Suppressor macrophage treated with lipopolysaccharide for 1 hour (primary cell): ENCODE measurements at regions not wholly inside any gene's neighbourhood (a gene's known extent, or its start where the extent isn't known, plus 50 kb on each side); places are given as distances from the start of the nearest gene placed in this dataset.

Source experiments
- DNase-seq, 3 donors: peaks; one replicate each; pipeline ENCODE4 v3.0.0-alpha.2; 2020 to 2022

GRCh38 chr2:241924069-241924908 lies 54.8 kb downstream of the RTP5 start:
- DNase-seq: no peak

DNA sequence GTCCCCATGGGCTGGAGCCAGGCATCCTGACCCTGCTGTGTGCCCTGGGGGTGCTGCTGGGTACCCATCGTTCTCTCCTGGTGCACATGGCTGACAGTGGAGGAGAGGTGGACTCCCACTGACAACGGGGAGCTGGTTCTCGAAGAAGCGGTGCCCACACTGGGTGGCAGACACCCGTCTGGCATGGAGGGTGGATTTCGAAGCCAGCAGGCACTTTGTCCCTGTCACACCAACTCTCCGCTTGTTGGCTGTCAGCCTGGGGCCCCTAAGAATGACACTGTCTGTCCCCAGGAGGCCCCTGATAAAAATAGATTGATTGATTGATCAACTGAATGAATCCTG lies 55.4 kb downstream of the RTP5 start:
- DNase-seq: no peak

- DNase-seq: no peak
Measured at GRCh38 chr2:241925277-241925676, 55.7 kb downstream of the RTP5 start.

- no peak for DNase-seq
Measured at GRCh38 chr2:241925821-241926441, 56.4 kb downstream of the RTP5 start.

DNA sequence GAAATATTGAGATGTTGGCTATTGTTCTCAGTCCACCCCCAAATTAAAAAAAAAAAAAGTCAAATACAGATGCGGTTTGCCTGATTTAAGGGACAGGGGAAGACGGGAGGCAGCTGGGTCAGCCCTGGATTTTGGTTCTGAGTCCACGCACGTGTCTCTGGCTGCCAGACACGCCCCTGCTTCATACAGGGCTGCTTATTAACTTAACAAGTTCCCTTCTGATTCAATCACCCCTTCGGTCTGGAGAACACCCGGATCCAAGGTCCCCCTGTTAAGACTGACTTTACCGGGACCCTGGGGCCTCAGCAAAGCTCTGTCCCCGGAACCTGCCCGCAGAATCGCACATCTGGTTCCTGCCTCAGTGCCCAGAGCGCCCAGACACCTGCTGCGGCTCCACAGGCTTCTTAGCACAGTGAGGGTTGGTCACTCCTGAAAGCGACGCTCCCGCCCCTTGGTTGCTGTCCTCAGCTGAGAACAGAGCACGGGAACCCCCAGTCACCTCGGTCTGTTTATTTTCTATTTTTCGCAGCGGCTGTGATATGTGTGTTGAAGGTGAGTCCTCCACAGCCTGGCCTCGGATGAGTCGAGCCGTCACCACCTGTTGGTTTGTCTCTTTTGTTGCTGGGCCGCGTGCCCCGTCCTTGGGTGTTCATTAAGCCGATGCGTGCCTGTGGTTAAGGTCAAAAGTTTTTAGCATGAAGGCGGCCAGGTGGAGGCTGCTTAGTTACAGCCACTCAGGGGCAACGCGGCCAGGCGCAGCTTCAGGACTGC lies 57.2 kb downstream of the RTP5 start:
- no peak for DNase-seq

DNA sequence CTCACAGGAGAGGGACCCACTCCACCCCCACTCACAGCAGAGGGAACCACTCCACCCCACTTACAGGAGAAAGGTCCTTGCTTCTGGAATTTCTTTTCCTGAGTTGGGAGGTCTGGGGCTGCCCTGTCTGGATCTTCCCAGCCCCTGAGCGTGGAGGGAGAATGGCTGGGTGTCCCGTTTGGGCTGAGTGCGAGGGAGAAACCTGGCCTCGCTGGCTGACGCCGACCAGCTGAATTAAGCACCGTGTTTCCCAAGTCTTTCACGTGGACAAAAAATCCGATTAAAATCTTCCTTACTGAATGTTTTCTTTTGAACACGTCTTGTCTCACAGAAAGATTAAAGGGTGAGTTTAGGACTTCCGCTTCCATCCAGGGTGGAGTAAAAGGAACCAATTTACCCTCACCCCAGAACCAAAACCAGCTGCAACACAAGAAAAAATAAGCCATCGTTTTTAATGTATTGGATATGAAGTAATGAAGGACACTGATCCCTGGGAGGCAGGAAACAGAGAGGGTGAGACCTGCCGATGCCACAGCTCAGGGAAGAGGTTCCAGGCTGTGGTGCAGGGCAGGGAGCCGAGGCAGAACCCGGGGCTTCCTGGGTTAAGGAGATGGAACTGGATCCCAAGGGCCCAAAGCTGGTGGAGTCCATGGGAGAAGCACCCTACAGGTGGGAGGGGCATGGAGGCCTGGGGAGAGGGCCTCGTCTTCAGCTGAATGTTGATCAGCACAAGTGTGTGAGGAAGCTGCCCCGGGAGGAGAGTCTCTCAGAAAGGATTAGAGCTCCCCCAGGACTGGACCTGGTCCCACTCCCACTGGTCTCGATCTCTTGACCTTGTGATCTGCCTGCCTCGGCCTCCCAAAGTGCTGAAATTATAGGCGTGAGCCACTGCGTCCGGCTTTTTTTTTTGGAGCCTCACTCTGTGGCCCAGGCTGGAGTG lies 60.3 kb downstream of the RTP5 start:
- no peak for DNase-seq

GRCh38 chr2:241931084-241931975 lies 61.8 kb downstream of the RTP5 start:
- no peak for DNase-seq

DNA sequence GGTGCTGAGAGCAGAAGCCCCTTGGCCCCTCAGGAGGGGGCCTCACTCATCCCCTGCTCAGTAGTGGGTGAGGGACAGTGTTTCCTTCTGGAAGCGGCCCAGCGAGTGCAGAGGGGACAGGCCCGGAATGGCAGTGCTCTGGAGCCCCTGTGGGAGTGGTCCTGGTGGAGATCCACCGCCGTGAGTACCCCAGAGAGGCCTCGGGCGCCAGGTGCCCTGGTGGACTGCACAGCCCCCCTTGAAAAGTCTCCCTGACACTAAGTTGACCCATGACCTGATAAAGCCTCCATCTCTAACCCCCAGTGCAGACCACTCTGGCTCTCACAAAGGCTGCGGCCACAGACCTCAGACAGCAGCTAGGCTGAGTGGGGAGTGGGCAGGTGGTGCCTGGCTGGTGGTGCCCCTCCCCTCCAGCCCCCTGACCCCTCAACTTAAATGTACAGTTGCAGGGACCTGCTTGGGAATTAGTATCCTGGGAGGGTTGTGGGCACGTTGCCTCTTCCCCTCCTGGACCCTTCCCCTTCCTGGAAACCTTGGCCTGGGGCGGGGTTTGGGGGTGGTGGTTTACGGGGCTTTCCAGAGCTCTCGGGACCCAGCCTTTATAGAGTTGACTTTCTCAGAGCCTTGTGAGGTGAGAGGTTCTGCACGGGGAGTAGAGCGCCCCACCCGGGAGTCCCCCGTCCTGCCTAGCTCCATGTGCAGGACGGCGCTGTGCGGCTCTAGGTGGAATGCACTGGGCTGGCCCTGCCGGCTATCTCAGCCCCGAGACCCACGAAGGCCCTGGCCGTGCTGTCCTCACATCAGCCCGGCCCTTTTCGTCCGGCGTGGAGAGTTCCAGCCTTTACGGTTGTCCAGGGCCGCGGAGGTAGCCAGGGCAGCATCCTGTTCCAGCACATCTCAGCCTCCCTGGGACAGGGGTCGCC lies 62.7 kb downstream of the RTP5 start:
- DNase-seq: no peak

DNA sequence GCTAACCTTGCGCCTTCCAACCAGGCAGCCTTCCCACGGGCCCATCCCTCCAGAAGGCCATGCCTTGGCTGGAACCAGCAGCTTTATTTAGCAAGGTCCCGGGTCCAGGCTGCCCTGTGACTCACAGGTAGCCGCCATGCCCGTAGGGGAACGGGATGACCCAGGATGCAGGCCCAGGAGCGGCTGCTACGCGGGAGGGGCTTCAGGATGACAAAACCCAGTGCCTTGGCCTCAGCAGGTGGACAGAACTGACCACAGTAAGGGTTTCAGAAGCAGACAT lies 63.3 kb downstream of the RTP5 start:
- DNase-seq: no peak

DNA sequence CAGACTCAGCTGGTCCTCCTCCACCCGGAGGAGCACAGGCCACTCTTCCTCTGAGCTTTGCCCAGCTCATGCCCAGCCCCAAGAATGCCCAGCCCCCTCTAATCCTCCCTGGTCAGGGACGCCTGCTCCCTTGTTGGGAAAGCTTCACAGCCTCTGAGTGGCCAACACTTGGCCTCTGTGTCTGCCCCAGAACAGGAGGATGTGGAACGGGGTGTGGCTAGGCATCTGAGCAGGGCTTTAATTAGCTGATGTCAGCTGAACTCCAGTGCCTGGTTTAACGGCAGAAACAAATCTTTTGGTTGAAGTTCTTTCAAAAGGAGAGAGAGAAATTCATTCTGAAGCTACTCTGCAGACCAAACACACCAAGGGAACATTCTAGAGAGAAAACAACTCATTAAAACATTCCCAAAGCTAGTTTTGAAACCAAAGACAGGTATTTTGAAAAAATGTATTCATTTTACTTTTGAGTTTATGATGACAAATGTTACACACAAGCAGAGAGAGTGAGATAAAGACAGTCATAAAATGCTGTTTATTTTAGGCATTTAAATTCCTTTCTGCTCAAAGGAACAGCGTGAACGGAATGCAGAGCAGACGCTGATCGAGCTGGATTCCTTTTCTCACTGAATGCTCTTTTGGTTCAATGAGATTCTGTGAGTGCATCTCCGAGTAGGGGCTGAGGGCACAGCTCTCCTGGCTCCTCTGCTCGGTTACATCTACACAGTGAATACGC lies 63.8 kb downstream of the RTP5 start:
- no peak for DNase-seq

DNA sequence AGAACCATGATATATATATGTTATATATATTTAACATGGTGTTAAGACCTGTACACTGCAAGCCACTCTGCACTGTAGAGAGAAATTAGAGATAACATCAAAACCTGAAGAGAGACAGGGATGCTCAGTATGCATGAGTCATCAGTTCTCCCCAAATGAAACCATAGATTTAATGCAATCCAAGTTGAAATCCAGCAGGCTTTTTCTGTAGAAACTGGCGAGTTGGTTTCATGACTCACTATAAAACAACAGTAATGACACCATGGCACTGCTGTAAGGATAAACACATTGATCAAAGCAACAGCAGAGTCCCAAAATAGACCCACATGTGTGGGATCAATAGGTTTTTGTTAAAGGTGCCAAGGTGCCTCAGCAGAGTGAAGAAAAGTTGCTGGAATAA lies 65.8 kb downstream of the RTP5 start:
- DNase-seq: no peak

GRCh38 chr2:241935774-241936173 lies 66.2 kb downstream of the RTP5 start:
- no peak for DNase-seq

GRCh38 chr2:241936457-241937133 lies 67.1 kb downstream of the RTP5 start:
- no peak for DNase-seq

- DNase-seq: no peak
Measured at GRCh38 chr2:241937297-241937696, 67.8 kb downstream of the RTP5 start.

GRCh38 chr2:241939541-241939940 lies 70.0 kb downstream of the RTP5 start:
- no peak for DNase-seq

GRCh38 chr2:241940329-241940728 lies 70.8 kb downstream of the RTP5 start:
- DNase-seq: peak in 1 of 3 donors; percentile 22

DNA sequence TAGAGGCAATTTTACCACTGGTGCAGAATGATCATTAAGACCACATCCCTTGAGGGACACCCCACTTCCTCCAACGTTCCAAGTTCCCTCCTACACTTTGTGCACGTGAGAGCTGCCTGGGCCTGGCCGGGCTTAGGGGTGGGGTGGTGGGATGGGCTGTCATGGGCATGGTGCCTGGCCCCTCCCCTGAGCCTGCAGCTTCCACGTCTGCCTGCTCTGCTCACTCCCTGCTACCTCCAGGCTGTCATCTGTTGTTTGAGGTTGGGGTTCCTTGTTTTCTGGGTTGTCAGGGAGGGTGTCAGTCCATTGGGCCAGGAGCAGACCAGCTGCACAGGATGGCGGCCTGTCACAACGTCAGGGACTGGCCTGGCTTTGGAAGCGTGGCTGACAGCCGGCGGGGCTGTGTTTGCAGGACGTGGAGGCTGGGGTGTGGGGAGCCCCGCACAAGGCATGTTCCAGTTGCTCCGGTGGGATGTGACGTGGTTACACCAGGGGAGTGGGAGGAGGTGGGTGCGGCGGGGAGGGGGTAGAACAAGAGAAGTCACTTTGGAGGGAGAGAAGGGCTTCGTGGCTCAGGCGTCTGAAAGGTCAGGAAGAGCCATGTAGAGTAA lies 72.3 kb downstream of the RTP5 start:
- peak in 2 of 3 donors; percentile 20 to 27 for DNase-seq

DNA sequence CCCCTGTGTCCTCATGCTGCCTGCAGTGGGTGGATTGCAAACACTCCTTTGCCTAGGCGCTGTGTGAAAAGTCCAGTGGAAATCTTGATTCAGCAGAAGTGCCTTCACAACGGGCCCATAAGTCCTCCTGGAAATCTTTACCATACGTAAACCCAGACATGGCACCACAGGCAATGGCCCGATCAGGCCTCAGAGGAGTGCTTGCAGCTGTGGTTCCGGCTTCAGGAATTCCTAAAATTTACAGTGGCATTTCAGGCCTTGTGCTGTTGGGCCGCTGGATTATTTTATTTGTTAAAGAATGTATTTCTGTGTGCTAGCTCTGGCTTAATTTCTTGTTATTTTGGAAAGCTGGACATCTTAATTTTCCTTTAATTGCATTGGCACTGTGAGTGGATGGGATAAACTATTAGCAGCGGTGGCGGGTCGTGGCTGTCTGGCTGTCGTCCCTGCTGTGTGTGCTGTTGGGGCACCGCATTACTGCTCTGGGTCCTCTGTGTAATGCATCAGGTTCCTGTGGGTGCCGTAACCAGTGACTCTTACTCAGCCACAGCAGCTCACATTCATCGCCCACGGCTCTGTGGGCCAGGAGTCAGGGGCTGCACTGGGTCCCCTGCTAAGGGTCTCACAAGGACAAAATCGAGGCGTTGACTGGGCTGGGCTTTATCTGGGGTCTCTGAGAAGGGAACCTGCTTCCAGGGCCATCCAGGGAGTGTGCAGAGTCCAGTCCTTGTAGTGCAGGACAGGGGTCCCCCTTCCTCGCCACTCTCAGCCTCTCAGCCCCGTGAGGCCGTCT lies 73.1 kb downstream of the RTP5 start:
- DNase-seq: no peak
